GM12864 (cell line): ENCODE measurements at regions not wholly inside any gene's neighbourhood (a gene's known extent, or its start where the extent isn't known, plus 50 kb on each side); places are given as distances from the start of the nearest gene placed in this dataset.

ENCODE experiments used
- DNase-seq: peaks from one replicate; pipeline ENCODE4 v3.0.0-alpha.2; 2011; ENCODE audit warnings: low read depth
- H3K4me3 ChIP-seq: 2 replicates; pipeline ENCODE4 v1.5.1; 2011; ENCODE audit warnings: mild to moderate bottlenecking, low read depth, low read length, control low read depth
- TF ChIP-seq, protein P1 (sequence below): IDR thresholded peaks from 2 replicates; pipeline ENCODE4 v1.5.1; 2011; ENCODE audit warnings: low read depth, mild to moderate bottlenecking, moderate library complexity, low read length, control low read depth, inconsistent platforms; ENCODE audit errors: missing control alignments

- TF ChIP-seq, protein P1, sequence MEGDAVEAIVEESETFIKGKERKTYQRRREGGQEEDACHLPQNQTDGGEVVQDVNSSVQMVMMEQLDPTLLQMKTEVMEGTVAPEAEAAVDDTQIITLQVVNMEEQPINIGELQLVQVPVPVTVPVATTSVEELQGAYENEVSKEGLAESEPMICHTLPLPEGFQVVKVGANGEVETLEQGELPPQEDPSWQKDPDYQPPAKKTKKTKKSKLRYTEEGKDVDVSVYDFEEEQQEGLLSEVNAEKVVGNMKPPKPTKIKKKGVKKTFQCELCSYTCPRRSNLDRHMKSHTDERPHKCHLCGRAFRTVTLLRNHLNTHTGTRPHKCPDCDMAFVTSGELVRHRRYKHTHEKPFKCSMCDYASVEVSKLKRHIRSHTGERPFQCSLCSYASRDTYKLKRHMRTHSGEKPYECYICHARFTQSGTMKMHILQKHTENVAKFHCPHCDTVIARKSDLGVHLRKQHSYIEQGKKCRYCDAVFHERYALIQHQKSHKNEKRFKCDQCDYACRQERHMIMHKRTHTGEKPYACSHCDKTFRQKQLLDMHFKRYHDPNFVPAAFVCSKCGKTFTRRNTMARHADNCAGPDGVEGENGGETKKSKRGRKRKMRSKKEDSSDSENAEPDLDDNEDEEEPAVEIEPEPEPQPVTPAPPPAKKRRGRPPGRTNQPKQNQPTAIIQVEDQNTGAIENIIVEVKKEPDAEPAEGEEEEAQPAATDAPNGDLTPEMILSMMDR = no peak
- no peak overlapping the region for H3K4me3 ChIP-seq
- DNase-seq = no peak
Observed at GRCh38 chr6:85116475-85116874, 333.4 kb upstream of the NT5E start.

- TF ChIP-seq, protein P1 = no peak
- no peak overlapping the region for H3K4me3 ChIP-seq
- no peak for DNase-seq
Observed at GRCh38 chr6:85115876-85116275, 334.0 kb upstream of the NT5E start.

DNA sequence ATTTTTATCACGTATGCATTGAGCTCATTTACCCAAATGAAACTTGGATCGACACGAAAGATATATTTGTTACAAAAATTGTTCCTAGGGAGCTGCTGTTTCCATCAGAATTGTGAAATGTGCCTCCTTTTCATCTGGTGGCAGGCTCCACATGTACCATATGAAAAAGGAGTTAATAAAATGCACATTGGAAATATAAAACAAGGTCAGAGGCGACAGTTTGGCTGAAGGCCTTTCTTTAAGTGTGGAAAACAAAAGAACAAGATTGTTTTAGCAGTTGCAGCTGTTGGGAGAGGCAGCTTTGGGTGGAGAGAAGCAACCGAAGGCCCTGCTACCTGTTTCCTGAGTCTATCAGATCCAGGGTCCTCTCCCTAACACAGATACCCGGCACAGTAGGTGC lies 334.5 kb upstream of the NT5E start:
- no peak for DNase-seq
- TF ChIP-seq, protein P1 = no peak
- H3K4me3 ChIP-seq = no peak overlapping the region

DNA sequence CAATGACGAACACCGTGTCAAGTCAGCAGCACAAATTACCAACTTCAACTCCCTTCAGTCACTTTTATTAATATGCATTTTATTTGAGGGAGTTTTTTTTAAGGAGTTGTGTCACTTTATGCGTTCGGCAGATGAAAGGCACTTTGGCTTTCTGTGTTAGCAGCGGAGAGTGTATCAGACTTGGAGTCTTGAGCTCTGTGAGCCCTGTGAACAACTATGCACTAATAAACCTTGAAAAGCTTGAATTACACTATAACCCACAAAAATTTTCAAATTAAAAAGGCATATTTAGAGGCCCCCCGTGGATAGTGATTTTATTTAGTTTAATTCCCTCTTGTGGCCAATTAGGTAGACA lies 335.3 kb upstream of the NT5E start:
- TF ChIP-seq, protein P1 = no peak
- H3K4me3 ChIP-seq = no peak overlapping the region
- no peak for DNase-seq

DNA sequence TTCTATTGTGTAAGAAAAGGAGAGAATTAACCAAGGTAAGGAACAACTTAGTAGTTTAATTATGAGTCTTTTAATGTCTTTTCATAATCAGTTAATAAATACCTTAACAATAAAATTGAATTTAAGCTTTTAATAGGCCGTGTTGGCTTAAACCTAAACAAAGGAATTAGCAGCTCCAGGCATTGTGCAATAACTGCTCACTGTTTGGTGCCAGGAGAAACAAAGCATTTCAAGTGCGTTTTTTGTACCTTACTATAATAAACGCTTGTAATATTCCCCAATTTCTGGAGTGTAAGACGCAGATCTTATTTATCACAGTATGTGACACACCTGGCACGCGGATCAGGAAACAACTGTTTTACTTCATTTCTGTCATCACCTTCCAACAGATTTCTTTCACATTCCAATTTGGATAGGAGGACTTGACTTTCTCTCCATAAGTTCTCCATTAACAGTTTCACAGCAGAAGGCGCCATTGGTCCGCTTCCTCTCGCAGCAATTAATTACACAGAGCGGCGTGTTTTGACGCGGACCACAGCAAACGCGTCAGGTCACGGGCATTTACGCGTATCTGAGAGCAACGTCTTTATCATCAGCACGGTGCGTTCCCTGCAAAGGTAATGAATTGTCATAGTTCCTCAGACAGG lies 335.8 kb upstream of the NT5E start:
- no peak for DNase-seq
- TF ChIP-seq, protein P1 = no peak
- no peak overlapping the region for H3K4me3 ChIP-seq

- DNase-seq = no peak
- TF ChIP-seq, protein P1 = no peak
- no peak overlapping the region for H3K4me3 ChIP-seq
Observed at GRCh38 chr6:85112540-85112939, 337.3 kb upstream of the NT5E start.

DNA sequence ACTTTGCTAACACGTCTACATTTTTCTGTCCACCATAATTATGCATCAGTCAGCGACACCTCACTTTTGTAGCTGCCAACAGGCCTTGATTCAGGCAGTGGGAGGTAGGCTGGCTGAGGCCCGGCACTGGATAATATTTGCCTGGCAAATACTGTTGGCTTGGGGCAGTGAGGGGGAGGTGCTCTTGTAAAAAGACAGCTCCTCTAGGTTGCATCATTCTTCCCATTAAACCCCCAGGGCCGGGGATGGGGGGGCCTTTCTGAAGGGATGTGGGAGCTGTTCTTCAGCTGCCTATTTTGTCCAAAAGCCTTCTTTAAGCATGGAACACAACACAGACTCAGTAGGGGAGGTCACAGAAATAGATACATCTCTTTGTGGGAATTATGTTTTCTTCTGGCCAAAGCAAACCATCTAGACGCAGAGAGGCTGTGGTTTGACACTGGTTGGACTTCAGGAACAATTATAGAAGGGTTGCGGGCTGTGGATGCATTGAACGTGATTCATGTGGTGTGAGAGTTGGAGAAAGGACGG lies 338.3 kb upstream of the NT5E start:
- no peak overlapping the region for H3K4me3 ChIP-seq
- DNase-seq = no peak
- TF ChIP-seq, protein P1 = no peak
